Activated CD4-positive, alpha-beta T cell treated with anti-CD3 and anti-CD28 coated beads, Interleukin-2, Interleukin-6, amounts not matched to agents 100 ng/mL and 50 ng/mL, durations not matched to agents 16 hours and 8 hours (primary cell): ENCODE measurements at regions not wholly inside any gene's neighbourhood (a gene's known extent, or its start where the extent isn't known, plus 50 kb on each side); places are given as distances from the start of the nearest gene placed in this dataset.

Experiments used
- DNase-seq: peaks from one replicate; pipeline ENCODE4 v3.0.0-alpha.2; 2020

GRCh38 chr3:190252080-190252479, 70.2 kb downstream of the CLDN1 start:
- no peak for DNase-seq

GRCh38 chr3:190249414-190249813, 72.8 kb downstream of the CLDN1 start:
- no peak for DNase-seq

- no peak for DNase-seq
These were observed 80.1 kb downstream of the CLDN1 start for GRCh38 chr3:190242147-190242546.

- no peak for DNase-seq
These were observed 82.9 kb downstream of the CLDN1 start for GRCh38 chr3:190239325-190239724.

- no peak for DNase-seq
These were observed 83.4 kb downstream of the CLDN1 start for GRCh38 chr3:190238871-190239270.

- DNase-seq: no peak
These were observed 87.6 kb downstream of the CLDN1 start for GRCh38 chr3:190234621-190235020.

- DNase-seq: no peak
These were observed 92.4 kb downstream of the CLDN1 start for GRCh38 chr3:190229632-190230424.

- no peak for DNase-seq
These were observed 95.2 kb downstream of the CLDN1 start for GRCh38 chr3:190227064-190227463.

GRCh38 chr3:190224863-190225692, 97.2 kb downstream of the CLDN1 start:
- DNase-seq: peak; percentile 22

- no peak for DNase-seq
These were observed 97.8 kb downstream of the CLDN1 start for GRCh38 chr3:190224456-190224855.

GRCh38 chr3:190222916-190223315, 99.3 kb downstream of the CLDN1 start:
- no peak for DNase-seq

GRCh38 chr3:190222360-190222759, 99.9 kb downstream of the CLDN1 start:
- no peak for DNase-seq

- no peak for DNase-seq
These were observed 99.7 kb upstream of the P3H2 start for GRCh38 chr3:190220362-190220761.

GRCh38 chr3:190217081-190217480, 96.4 kb upstream of the P3H2 start:
- no peak for DNase-seq

- DNase-seq: no peak
These were observed 93.0 kb upstream of the P3H2 start for GRCh38 chr3:190213727-190214126.

- no peak for DNase-seq
These were observed 89.9 kb upstream of the P3H2 start for GRCh38 chr3:190210608-190211007.

- DNase-seq: no peak
These were observed 88.8 kb upstream of the P3H2 start for GRCh38 chr3:190209533-190209932.

GRCh38 chr3:190208196-190208595, 87.5 kb upstream of the P3H2 start:
- no peak for DNase-seq

GRCh38 chr3:190205739-190206138, 85.0 kb upstream of the P3H2 start:
- DNase-seq: peak; percentile 58

- no peak for DNase-seq
These were observed 83.5 kb upstream of the P3H2 start for GRCh38 chr3:190204200-190204599.

- no peak for DNase-seq
These were observed 76.7 kb upstream of the P3H2 start for GRCh38 chr3:190197346-190197763.

GRCh38 chr3:190194506-190194905, 73.8 kb upstream of the P3H2 start:
- no peak for DNase-seq

GRCh38 chr3:190193210-190193609, 72.5 kb upstream of the P3H2 start:
- no peak for DNase-seq

GRCh38 chr3:190192739-190193138, 72.0 kb upstream of the P3H2 start:
- DNase-seq: no peak
